ENCODE measurements at regions not wholly inside any gene's neighbourhood (a gene's known extent, or its start where the extent isn't known, plus 50 kb on each side); places are given as distances from the start of the nearest gene placed in this dataset.

GRCh38 chr3:166351461-166351860, 514.2 kb upstream of the BCHE start:
- intact Hi-C loops (cut with micrococcal nuclease; ENCODE audit: unreplicated experiment), result no loop called here
- POLR2A ChIA-PET (ENCODE audit: low non-redundant PET), result no interaction called here

GRCh38 chr3:166340604-166341266, 503.5 kb upstream of the BCHE start:
- Histone ChIP-seq H3K9me3 (ENCODE audit: low read depth, low read length, poor library complexity, severe bottlenecking) (peaks cover 6% of the 10 kb centered on the region), H3K36me3 (ENCODE audit: insufficient read depth, low read length, poor library complexity, severe bottlenecking) (no peaks in the 10 kb centered on the region), H3K27me3 (replicated peaks; ENCODE audit: insufficient read depth, low read depth, low read length, poor library complexity) (no peaks in the 10 kb centered on the region), H3K4me1 (ENCODE audit: insufficient read depth, low read length, poor library complexity, severe bottlenecking) (no peaks in the 10 kb centered on the region), H3K27ac (ENCODE audit: low read depth, low read length, poor library complexity, severe bottlenecking) (no peak overlapping the region), H3K4me3 (ENCODE audit: low read depth, low read length, poor library complexity, severe bottlenecking) (no peak overlapping the region)
- ChIA-PET POLR2A (ENCODE audit: low non-redundant PET) (no interaction called here), CTCF (no interaction called here)
- TF ChIP-seq CTCF (conservative IDR thresholded peaks at IDR 0.05; ENCODE audit: low read depth, low read length), result no peak
- no peak for TF ChIP-seq EZH2 (IDR thresholded peaks at IDR 0.05; ENCODE audit: borderline replicate concordance, low read depth, low read length, poor library complexity, severe bottlenecking)
- intact Hi-C loops (cut with micrococcal nuclease; ENCODE audit: unreplicated experiment), result no loop called here
- DNase-seq (ENCODE audit: low spot score), result no peak
- BruUV-seq (replicated peaks), result no TSS peak

More at GRCh38 chr3:166351461-166351860, 514.2 kb upstream of the BCHE start:
- DNase-seq (ENCODE audit: low spot score), result no peak
- no peak for TF ChIP-seq EZH2 (IDR thresholded peaks at IDR 0.05; ENCODE audit: borderline replicate concordance, low read depth, low read length, poor library complexity, severe bottlenecking)
- TF ChIP-seq CTCF (conservative IDR thresholded peaks at IDR 0.05; ENCODE audit: low read depth, low read length), result no peak
- Histone ChIP-seq H3K4me3 (ENCODE audit: low read depth, low read length, poor library complexity, severe bottlenecking) (no peak overlapping the region), H3K27me3 (replicated peaks; ENCODE audit: insufficient read depth, low read depth, low read length, poor library complexity) (no peaks in the 10 kb centered on the region), H3K36me3 (ENCODE audit: insufficient read depth, low read length, poor library complexity, severe bottlenecking) (no peaks in the 10 kb centered on the region), H3K27ac (ENCODE audit: low read depth, low read length, poor library complexity, severe bottlenecking) (no peak overlapping the region), H3K9me3 (ENCODE audit: low read depth, low read length, poor library complexity, severe bottlenecking) (peaks cover 8% of the 10 kb centered on the region), H3K4me1 (ENCODE audit: insufficient read depth, low read length, poor library complexity, severe bottlenecking) (no peaks in the 10 kb centered on the region)
- CTCF ChIA-PET, result no interaction called here
- BruUV-seq (replicated peaks), result no TSS peak

GRCh38 chr3:166324401-166324800, 487.2 kb upstream of the BCHE start:
- no peak for DNase-seq (ENCODE audit: low spot score)
- BruUV-seq (replicated peaks), result no TSS peak
- H3K9me3 ChIP-seq (ENCODE audit: low read depth, low read length, poor library complexity, severe bottlenecking), result no peaks in the 10 kb centered on the region
- POLR2A ChIA-PET (ENCODE audit: low non-redundant PET), result no interaction called here
- intact Hi-C loops (cut with micrococcal nuclease; ENCODE audit: unreplicated experiment), result no loop called here
- H3K27me3 ChIP-seq (replicated peaks; ENCODE audit: insufficient read depth, low read depth, low read length, poor library complexity), result no peaks in the 10 kb centered on the region
- no peaks in the 10 kb centered on the region for H3K4me1 ChIP-seq (ENCODE audit: insufficient read depth, low read length, poor library complexity, severe bottlenecking)
- TF ChIP-seq CTCF (conservative IDR thresholded peaks at IDR 0.05; ENCODE audit: low read depth, low read length), result no peak
- no peak for TF ChIP-seq EZH2 (IDR thresholded peaks at IDR 0.05; ENCODE audit: borderline replicate concordance, low read depth, low read length, poor library complexity, severe bottlenecking)
- H3K4me3 ChIP-seq (ENCODE audit: low read depth, low read length, poor library complexity, severe bottlenecking), result no peak overlapping the region
- H3K36me3 ChIP-seq (ENCODE audit: insufficient read depth, low read length, poor library complexity, severe bottlenecking), result no peaks in the 10 kb centered on the region
- H3K27ac ChIP-seq (ENCODE audit: low read depth, low read length, poor library complexity, severe bottlenecking), result no peak overlapping the region
- CTCF ChIA-PET, result no interaction called here

Measured in A673 (cell line).